Lower leg skin (tissue), 4 donors: ENCODE measurements at regions not wholly inside any gene's neighbourhood (a gene's known extent, or its start where the extent isn't known, plus 50 kb on each side); places are given as distances from the start of the nearest gene placed in this dataset.

Experiments used
- DNase-seq, 2 donors: peaks; one replicate each; pipeline ENCODE4 v3.0.0-alpha.2; 2019; ENCODE audit warnings: low spot score in 2 of 2
- H3K4me3 ChIP-seq: fragments of 200-600 bp; sonication (generic); 2 replicates; pipeline ENCODE4 v1.5.1; 2017; ENCODE audit warnings: mild to moderate bottlenecking, low read depth; ENCODE audit not compliant: poor library complexity, severe bottlenecking
- CTCF ChIP-seq, 3 donors: fragments of 450-650 bp; IDR thresholded peaks; one replicate each; pipeline ENCODE4 v1.5.1; 2016; ENCODE audit warnings: antibody characterized with exemption in 3 of 3, mild to moderate bottlenecking in 3 of 3, moderate library complexity in 2 of 3
- POLR2A ChIP-seq, 2 donors: fragments of 450-650 bp; IDR thresholded peaks; one replicate each; pipeline ENCODE4 v1.6.1; 2016 to 2017; ENCODE audit warnings: antibody characterized with exemption in 2 of 2, mild to moderate bottlenecking in 1 of 2, moderate library complexity in 1 of 2
- WGBS, 2 donors: methylation state at CpG; one replicate each; pipeline ENCODE4 v1.1.5; 2018; 5-methylcytosine and 5-hydroxymethylcytosine counted together
- intact Hi-C: fragments of 100-400 bp; cut with DNase I; formaldehyde crosslinking; loops from one replicate; pipeline ENCODE4 v1.15.0; 2023; ENCODE audit warnings: low total_unique reads

- no peak for DNase-seq
- 70 to 73% methylated on average over 3 of the region's 3 CpGs for WGBS, 2 donors
- TF ChIP-seq CTCF (IDR thresholded peaks at IDR 0.05) (no peak), POLR2A (IDR thresholded peaks at IDR 0.05) (no peak)
- intact Hi-C loops, result no loop called here
- H3K4me3 ChIP-seq, result no peak overlapping the region
Measured at GRCh38 chr2:136505462-136505861, 259.9 kb upstream of the THSD7B start.

- no peak overlapping the region for H3K4me3 ChIP-seq
- intact Hi-C loops, result no loop called here
- TF ChIP-seq POLR2A (IDR thresholded peaks at IDR 0.05) (no peak), CTCF (IDR thresholded peaks at IDR 0.05) (no peak)
- no peak for DNase-seq
Measured at GRCh38 chr2:136502660-136503059, 262.7 kb upstream of the THSD7B start.

GRCh38 chr2:136497709-136498108, 267.6 kb upstream of the THSD7B start:
- TF ChIP-seq POLR2A (IDR thresholded peaks at IDR 0.05), result no peak
- TF ChIP-seq CTCF (IDR thresholded peaks at IDR 0.05), result no peak
- intact Hi-C loops, result no loop called here
- no peak for DNase-seq
- WGBS, 2 donors, result 58 to 68% methylated on average over 3 of the region's 3 CpGs
- H3K4me3 ChIP-seq, result no peak overlapping the region

DNA sequence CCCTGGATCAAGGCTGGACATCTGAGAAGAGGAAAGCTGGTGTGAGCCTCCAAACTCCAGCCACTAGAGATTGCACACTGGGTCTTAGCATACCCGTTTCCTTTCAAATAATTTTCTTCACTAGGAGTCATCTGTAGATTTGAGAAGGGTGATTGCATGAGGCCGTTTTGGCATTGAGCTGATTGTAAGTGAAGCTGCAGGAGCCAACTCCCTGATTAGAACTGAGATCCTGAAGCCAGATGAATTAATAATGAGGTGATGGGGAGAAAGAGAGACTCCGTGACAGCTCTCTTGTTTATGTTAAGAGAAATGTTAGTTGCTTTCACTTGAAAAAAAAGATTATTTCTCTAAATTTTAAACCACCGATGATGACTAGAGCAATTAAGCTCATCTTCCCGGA, 268.4 kb upstream of the THSD7B start:
- intact Hi-C loops, result no loop called here
- no peak overlapping the region for H3K4me3 ChIP-seq
- 76 to 77% methylated on average over 5 of the region's 5 CpGs for WGBS, 2 donors
- TF ChIP-seq POLR2A (IDR thresholded peaks at IDR 0.05) (no peak), CTCF (IDR thresholded peaks at IDR 0.05) (no peak)
- DNase-seq, result no peak

GRCh38 chr2:136495636-136496035, 269.7 kb upstream of the THSD7B start:
- no peak for DNase-seq
- intact Hi-C loops, result no loop called here
- 83 to 92% methylated on average over 5 of the region's 5 CpGs for WGBS, 2 donors
- no peak for TF ChIP-seq CTCF (IDR thresholded peaks at IDR 0.05)
- no peak for TF ChIP-seq POLR2A (IDR thresholded peaks at IDR 0.05)
- H3K4me3 ChIP-seq, result no peak overlapping the region

- DNase-seq, result no peak
- no peak for TF ChIP-seq CTCF (IDR thresholded peaks at IDR 0.05)
- intact Hi-C loops, result no loop called here
- 58 to 63% methylated on average over 8 of the region's 8 CpGs for WGBS, 2 donors
- no peak overlapping the region for H3K4me3 ChIP-seq
Measured at GRCh38 chr2:136492901-136493300, 272.4 kb upstream of the THSD7B start.
